Activated T-cell treated with anti-CD3 and anti-CD28 coated beads, Interleukin-2, amount 50 U/mL, for 48 hours (primary cell): ENCODE measurements at regions not wholly inside any gene's neighbourhood (a gene's known extent, or its start where the extent isn't known, plus 50 kb on each side); places are given as distances from the start of the nearest gene placed in this dataset.
"Not testable (repeated sequence)": the region's sequence is repeated elsewhere in the genome, so short reads cannot be mapped to it uniquely, and the experiment has no call there.

ENCODE experiments used
- DNase-seq, 2 experiments: peaks; one replicate each; pipeline ENCODE4 v3.0.0-alpha.2; 2020

- no peak for DNase-seq
Observed at GRCh38 chr20:25985597-25985996, 288.9 kb upstream of the ZNF337 start.

GRCh38 chr20:25984933-25985332 lies 288.3 kb upstream of the ZNF337 start:
- DNase-seq: peak; percentile 43 to 57

- DNase-seq: not testable (repeated sequence)
Observed at GRCh38 chr20:25982701-25983100, 286.0 kb upstream of the ZNF337 start.

- not testable (repeated sequence) for DNase-seq
Observed at GRCh38 chr20:25978450-25979190, 282.0 kb upstream of the ZNF337 start.

- not testable (repeated sequence) for DNase-seq
Observed at GRCh38 chr20:25975816-25976215, 279.2 kb upstream of the ZNF337 start.

GRCh38 chr20:25965203-25965602 lies 268.6 kb upstream of the ZNF337 start:
- not testable (repeated sequence) for DNase-seq

- not testable (repeated sequence) for DNase-seq
Observed at GRCh38 chr20:25953876-25954275, 257.2 kb upstream of the ZNF337 start.

- not testable (repeated sequence) for DNase-seq
Observed at GRCh38 chr20:25935230-25935629, 238.6 kb upstream of the ZNF337 start.

GRCh38 chr20:25932806-25933205 lies 236.2 kb upstream of the ZNF337 start:
- DNase-seq: not testable (repeated sequence)

- not testable (repeated sequence) for DNase-seq
Observed at GRCh38 chr20:25932170-25932569, 235.5 kb upstream of the ZNF337 start.

GRCh38 chr20:25902321-25902720 lies 205.7 kb upstream of the ZNF337 start:
- DNase-seq: not testable (repeated sequence)

GRCh38 chr20:25898663-25899062 lies 202.0 kb upstream of the ZNF337 start:
- not testable (repeated sequence) for DNase-seq

- not testable (repeated sequence) for DNase-seq
Observed at GRCh38 chr20:25879096-25879495, 182.4 kb upstream of the ZNF337 start.

GRCh38 chr20:25868650-25868979 lies 172.0 kb upstream of the ZNF337 start:
- DNase-seq: not testable (repeated sequence)

GRCh38 chr20:25867776-25868649 lies 171.4 kb upstream of the ZNF337 start:
- peak; percentile 77 to 81 for DNase-seq

- not testable (repeated sequence) for DNase-seq
Observed at GRCh38 chr20:25867015-25867775, 170.5 kb upstream of the ZNF337 start.

- peak; percentile 78 to 82 for DNase-seq
Observed at GRCh38 chr20:25865715-25866656, 169.3 kb upstream of the ZNF337 start.

GRCh38 chr20:25864963-25865714 lies 168.5 kb upstream of the ZNF337 start:
- not testable (repeated sequence) for DNase-seq

- no peak for DNase-seq
Observed at GRCh38 chr20:25864326-25864962, 167.8 kb upstream of the ZNF337 start.

GRCh38 chr20:25863536-25864325 lies 167.1 kb upstream of the ZNF337 start:
- DNase-seq: no peak
